ENCODE measurements at regions not wholly inside any gene's neighbourhood (a gene's known extent, or its start where the extent isn't known, plus 50 kb on each side); places are given as distances from the start of the nearest gene placed in this dataset.
A peak's percentile ranks its signal among the peaks of the same experiment; 100 is the strongest.

GRCh38 chr1:241411776-241412338 lies 54.9 kb upstream of the RGS7 start:
- Histone ChIP-seq H3K27me3 (ENCODE audit: control insufficient read depth in 2 of 2, insufficient read depth in 2 of 2, low read length in 2 of 2) (no peaks in the 10 kb centered on the region), H3K27ac (ENCODE audit: extremely low read depth, low read depth, low read length) (no peak overlapping the region), H3K4me3 (no peak overlapping the region), H3K4me1 (replicated peaks in 1 of 2; ENCODE audit: control insufficient read depth in 2 of 2, insufficient read depth in 2 of 2, low read length in 2 of 2) (no peaks in the 10 kb centered on the region), H3K9me3 (replicated peaks; ENCODE audit: control insufficient read depth, insufficient read depth, low read depth, low read length) (no peaks in the 10 kb centered on the region), H3K79me2 (ENCODE audit: control insufficient read depth, insufficient read depth, low read length) (no peaks in the 10 kb centered on the region), H4K20me1 (replicated peaks; ENCODE audit: control insufficient read depth, insufficient read depth, low read length) (no peaks in the 10 kb centered on the region), H2AFZ (ENCODE audit: low read depth, low read length) (no peak overlapping the region), H3K4me2 (ENCODE audit: insufficient read depth, low read length) (no peak overlapping the region; the same call in 1 of the 2 replicates), H3K36me3 (ENCODE audit: control insufficient read depth, insufficient read depth, low read length) (no peaks in the 10 kb centered on the region), H3K9ac (ENCODE audit: insufficient read depth in 1 of 2, low read depth in 2 of 2, low read length in 2 of 2) (no peak overlapping the region), H3K9me1 (ENCODE audit: control insufficient read depth, insufficient read depth, low read length) (no peaks in the 10 kb centered on the region)
- 2% methylated on average over 6 of the region's 6 CpGs for WGBS (ENCODE audit: insufficient coverage, low coverage, missing lambda C conversion rate)
- no peak for FAIRE-seq
- intact Hi-C loops (cut with micrococcal nuclease) (no loop called here), in situ Hi-C loops (cut with MboI) (no loop called here)
- ChIA-PET POLR2A (no interaction called here), CTCF (ENCODE audit: low intra/inter-chr PET ratio) (no interaction called here)
- peak; percentile 39; the same call in 1 of the 3 replicates for ATAC-seq
- no TSS peak for BruUV-seq (replicated peaks)
- peak in 1 of 4 experiments; percentile 6 for DNase-seq (ENCODE audit: extremely low read depth in 1 of 4, low spot score in 3 of 4)
- TF ChIP-seq CHD2 (IDR thresholded peaks at IDR 0.05; ENCODE audit: low read depth, low read length) = peak; percentile 79
- TF ChIP-seq CC2D1A (IDR thresholded peaks at IDR 0.05) = no peak

GRCh38 chr1:241411056-241411775 lies 54.2 kb upstream of the RGS7 start:
- H3K27ac ChIP-seq (ENCODE audit: extremely low read depth, low read depth, low read length) = no peak overlapping the region
- H3K9ac ChIP-seq (ENCODE audit: insufficient read depth in 1 of 2, low read depth in 2 of 2, low read length in 2 of 2) = no peak overlapping the region
- ATAC-seq (no peak), DNase-seq (ENCODE audit: extremely low read depth in 1 of 4, low spot score in 3 of 4) (no peak), FAIRE-seq (no peak)
- H3K79me2 ChIP-seq (ENCODE audit: control insufficient read depth, insufficient read depth, low read length) = no peaks in the 10 kb centered on the region
- in situ Hi-C loops (cut with MboI) (no loop called here), intact Hi-C loops (cut with micrococcal nuclease) (no loop called here)
- ChIA-PET POLR2A (interaction anchor here (0.6 kb wide), 1 partner anchor 252 kb away, joined by 3 read pairs; no protein-coding TSS in a partner anchor), CTCF (ENCODE audit: low intra/inter-chr PET ratio) (no interaction called here)
- no peak overlapping the region for H2AFZ ChIP-seq (ENCODE audit: low read depth, low read length)
- no peaks in the 10 kb centered on the region for H4K20me1 ChIP-seq (replicated peaks; ENCODE audit: control insufficient read depth, insufficient read depth, low read length)
- no TSS peak for BruUV-seq (replicated peaks)
- H3K4me3 ChIP-seq = no peak overlapping the region
- H3K27me3 ChIP-seq (ENCODE audit: control insufficient read depth in 2 of 2, insufficient read depth in 2 of 2, low read length in 2 of 2) = no peaks in the 10 kb centered on the region
- no peaks in the 10 kb centered on the region for H3K9me3 ChIP-seq (replicated peaks; ENCODE audit: control insufficient read depth, insufficient read depth, low read depth, low read length)
- H3K9me1 ChIP-seq (ENCODE audit: control insufficient read depth, insufficient read depth, low read length) = no peaks in the 10 kb centered on the region
- H3K4me1 ChIP-seq (replicated peaks in 1 of 2; ENCODE audit: control insufficient read depth in 2 of 2, insufficient read depth in 2 of 2, low read length in 2 of 2) = no peaks in the 10 kb centered on the region
- WGBS (ENCODE audit: insufficient coverage, low coverage, missing lambda C conversion rate) = 0% methylated on average over 7 of the region's 7 CpGs
- H3K36me3 ChIP-seq (ENCODE audit: control insufficient read depth, insufficient read depth, low read length) = no peaks in the 10 kb centered on the region
- no peak overlapping the region for H3K4me2 ChIP-seq (ENCODE audit: insufficient read depth, low read length)
- TF ChIP-seq ZNF3 (CRISPR knock-in tag; IDR thresholded peaks at IDR 0.05) (no peak), ZNF436 (CRISPR knock-in tag; IDR thresholded peaks at IDR 0.05) (no peak), TCF15 (CRISPR knock-in tag; IDR thresholded peaks at IDR 0.05) (no peak), ADNP (tag; IDR thresholded peaks at IDR 0.05) (no peak), PTTG1 (tag; IDR thresholded peaks at IDR 0.05; ENCODE audit: low read depth) (no peak), ZNF324 (CRISPR knock-in tag; IDR thresholded peaks at IDR 0.05) (no peak), STAT5B (CRISPR knock-in tag; IDR thresholded peaks at IDR 0.05) (no peak), ILK (tag; IDR thresholded peaks at IDR 0.05; ENCODE audit: borderline replicate concordance, low read depth) (no peak), HLTF (IDR thresholded peaks at IDR 0.05) (no peak), NCOA6 (IDR thresholded peaks at IDR 0.05) (no peak), JUND (IDR thresholded peaks at IDR 0.05; ENCODE audit: borderline replicate concordance, low read depth, low read length) (no peak), JUND (tag; IDR thresholded peaks at IDR 0.05; ENCODE audit: borderline replicate concordance, low read depth, low read length) (no peak), FOS (IDR thresholded peaks at IDR 0.05; ENCODE audit: extremely low read depth, insufficient read length) (no peak)
- TF ChIP-seq, protein P1, sequence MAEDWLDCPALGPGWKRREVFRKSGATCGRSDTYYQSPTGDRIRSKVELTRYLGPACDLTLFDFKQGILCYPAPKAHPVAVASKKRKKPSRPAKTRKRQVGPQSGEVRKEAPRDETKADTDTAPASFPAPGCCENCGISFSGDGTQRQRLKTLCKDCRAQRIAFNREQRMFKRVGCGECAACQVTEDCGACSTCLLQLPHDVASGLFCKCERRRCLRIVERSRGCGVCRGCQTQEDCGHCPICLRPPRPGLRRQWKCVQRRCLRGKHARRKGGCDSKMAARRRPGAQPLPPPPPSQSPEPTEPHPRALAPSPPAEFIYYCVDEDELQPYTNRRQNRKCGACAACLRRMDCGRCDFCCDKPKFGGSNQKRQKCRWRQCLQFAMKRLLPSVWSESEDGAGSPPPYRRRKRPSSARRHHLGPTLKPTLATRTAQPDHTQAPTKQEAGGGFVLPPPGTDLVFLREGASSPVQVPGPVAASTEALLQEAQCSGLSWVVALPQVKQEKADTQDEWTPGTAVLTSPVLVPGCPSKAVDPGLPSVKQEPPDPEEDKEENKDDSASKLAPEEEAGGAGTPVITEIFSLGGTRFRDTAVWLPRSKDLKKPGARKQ (CRISPR knock-in tag; IDR thresholded peaks at IDR 0.05) = no peak

All from K562 (cell line).